GM23338 (cell line): ENCODE measurements at regions not wholly inside any gene's neighbourhood (a gene's known extent, or its start where the extent isn't known, plus 50 kb on each side); places are given as distances from the start of the nearest gene placed in this dataset.

Source experiments
- CREB1 ChIP-seq: fragments of 250-450 bp; sonication (Bioruptor Pico); IDR thresholded peaks from 2 replicates; pipeline ENCODE4 v1.5.0; 2020; ENCODE audit warnings: low read depth, mild to moderate bottlenecking, moderate library complexity
- EZH2 ChIP-seq: fragments of 200-600 bp; sonication (generic); IDR thresholded peaks from one replicate; pipeline ENCODE4 v1.8.0; 2017; ENCODE audit warnings: antibody characterized with exemption, mild to moderate bottlenecking, low read depth; ENCODE audit not compliant: unreplicated experiment
- EZH2phosphoT487 ChIP-seq: fragments of 200-600 bp; sonication (generic); IDR thresholded peaks from one replicate; pipeline ENCODE4 v1.8.1; 2018; ENCODE audit warnings: antibody characterized with exemption; ENCODE audit not compliant: unreplicated experiment
- JUNB ChIP-seq: IDR thresholded peaks from one replicate; pipeline ENCODE4 v1.6.1; 2016; ENCODE audit warnings: antibody characterized with exemption; ENCODE audit not compliant: unreplicated experiment
- POLR2AphosphoS5 ChIP-seq: IDR thresholded peaks from 2 replicates; pipeline ENCODE4 v1.6.1; 2016; ENCODE audit warnings: antibody characterized with exemption, low read depth
- ZNF114 ChIP-seq: fragments of 250-450 bp; sonication (Bioruptor Pico); IDR thresholded peaks from 2 replicates; pipeline ENCODE4 v1.5.0; 2020; ENCODE audit warnings: mild to moderate bottlenecking, moderate library complexity
- ZNF331 ChIP-seq: fragments of 250-450 bp; sonication (Bioruptor Pico); IDR thresholded peaks from 2 replicates; pipeline ENCODE4 v1.5.0; 2020; ENCODE audit warnings: low read depth, mild to moderate bottlenecking, moderate library complexity
- TF ChIP-seq, protein P1 (sequence below), 2 experiments: fragments of 200-600 bp in 1 of 2; sonication (generic) in 1 of 2; conservative IDR thresholded peaks; 2 replicates each; pipeline versions ENCODE4 v1.5.1 to v1.6.1; 2016 to 2017; ENCODE audit warnings: antibody characterized with exemption in 2 of 2, low read depth in 2 of 2, mild to moderate bottlenecking in 2 of 2, moderate library complexity in 1 of 2
- TF ChIP-seq, protein P2 (sequence below): IDR thresholded peaks from one replicate; pipeline ENCODE4 v1.6.1; 2018; ENCODE audit warnings: antibody characterized with exemption; ENCODE audit not compliant: unreplicated experiment
- TF ChIP-seq, protein P3 (sequence below): IDR thresholded peaks from 2 replicates; pipeline ENCODE4 v1.6.1; 2016; ENCODE audit warnings: antibody characterized with exemption

DNA sequence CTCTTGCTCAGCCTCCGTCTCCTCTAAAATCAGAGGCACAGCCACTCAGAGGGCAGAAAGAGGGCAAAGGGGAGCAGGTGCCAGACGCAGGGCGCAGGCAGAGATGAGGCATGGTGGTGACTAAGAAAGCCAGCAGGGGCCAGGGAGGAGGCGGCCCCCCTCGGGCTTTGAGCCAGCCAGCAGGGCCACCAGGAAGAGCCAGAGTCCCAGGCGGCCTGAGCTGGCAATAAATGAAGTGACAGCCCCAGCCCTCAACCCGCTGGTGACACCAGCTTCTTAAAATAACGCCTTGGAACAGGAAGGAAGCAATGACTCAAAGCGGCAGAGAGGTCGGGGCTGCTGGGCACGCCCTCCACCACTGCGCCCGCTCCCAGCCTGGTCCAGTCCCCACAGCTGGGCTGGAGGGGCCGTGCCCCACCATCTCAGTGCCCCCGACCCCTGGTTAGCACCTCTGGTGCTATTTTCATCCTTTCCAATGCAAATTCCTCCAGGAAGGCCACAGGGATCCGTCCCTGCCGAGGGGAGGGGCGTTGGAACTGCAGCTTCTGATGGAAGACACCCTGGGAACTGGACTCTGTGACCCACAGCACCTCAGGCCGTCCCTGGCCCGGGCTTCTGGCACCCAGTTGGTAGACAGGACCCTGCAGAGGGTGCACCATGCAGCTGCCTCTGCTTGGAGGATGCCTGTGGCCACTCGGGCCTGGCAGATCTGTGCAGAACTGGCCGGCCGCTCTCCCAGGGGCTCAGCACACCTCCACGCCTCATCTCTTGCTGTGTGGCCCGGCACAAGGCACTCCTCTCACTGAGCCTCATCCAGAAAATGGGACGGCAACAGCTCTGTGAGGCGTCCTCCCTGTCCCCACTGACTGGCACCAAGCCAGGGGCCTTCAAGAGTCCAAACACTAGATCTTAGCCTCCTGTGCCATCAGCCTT, 113.7 kb downstream of the NCOR2 start:
- TF ChIP-seq EZH2 (no peak), POLR2AphosphoS5 (no peak), EZH2phosphoT487 (no peak), JUNB (no peak), CREB1 (CRISPR knock-in tag) (no peak), ZNF114 (CRISPR knock-in tag) (no peak), ZNF331 (no peak)
- TF ChIP-seq, protein P1, sequence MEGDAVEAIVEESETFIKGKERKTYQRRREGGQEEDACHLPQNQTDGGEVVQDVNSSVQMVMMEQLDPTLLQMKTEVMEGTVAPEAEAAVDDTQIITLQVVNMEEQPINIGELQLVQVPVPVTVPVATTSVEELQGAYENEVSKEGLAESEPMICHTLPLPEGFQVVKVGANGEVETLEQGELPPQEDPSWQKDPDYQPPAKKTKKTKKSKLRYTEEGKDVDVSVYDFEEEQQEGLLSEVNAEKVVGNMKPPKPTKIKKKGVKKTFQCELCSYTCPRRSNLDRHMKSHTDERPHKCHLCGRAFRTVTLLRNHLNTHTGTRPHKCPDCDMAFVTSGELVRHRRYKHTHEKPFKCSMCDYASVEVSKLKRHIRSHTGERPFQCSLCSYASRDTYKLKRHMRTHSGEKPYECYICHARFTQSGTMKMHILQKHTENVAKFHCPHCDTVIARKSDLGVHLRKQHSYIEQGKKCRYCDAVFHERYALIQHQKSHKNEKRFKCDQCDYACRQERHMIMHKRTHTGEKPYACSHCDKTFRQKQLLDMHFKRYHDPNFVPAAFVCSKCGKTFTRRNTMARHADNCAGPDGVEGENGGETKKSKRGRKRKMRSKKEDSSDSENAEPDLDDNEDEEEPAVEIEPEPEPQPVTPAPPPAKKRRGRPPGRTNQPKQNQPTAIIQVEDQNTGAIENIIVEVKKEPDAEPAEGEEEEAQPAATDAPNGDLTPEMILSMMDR (conservative IDR thresholded peaks at IDR 0.05; ENCODE audit: low read depth in 2 of 2) = no peak
- TF ChIP-seq, protein P2, sequence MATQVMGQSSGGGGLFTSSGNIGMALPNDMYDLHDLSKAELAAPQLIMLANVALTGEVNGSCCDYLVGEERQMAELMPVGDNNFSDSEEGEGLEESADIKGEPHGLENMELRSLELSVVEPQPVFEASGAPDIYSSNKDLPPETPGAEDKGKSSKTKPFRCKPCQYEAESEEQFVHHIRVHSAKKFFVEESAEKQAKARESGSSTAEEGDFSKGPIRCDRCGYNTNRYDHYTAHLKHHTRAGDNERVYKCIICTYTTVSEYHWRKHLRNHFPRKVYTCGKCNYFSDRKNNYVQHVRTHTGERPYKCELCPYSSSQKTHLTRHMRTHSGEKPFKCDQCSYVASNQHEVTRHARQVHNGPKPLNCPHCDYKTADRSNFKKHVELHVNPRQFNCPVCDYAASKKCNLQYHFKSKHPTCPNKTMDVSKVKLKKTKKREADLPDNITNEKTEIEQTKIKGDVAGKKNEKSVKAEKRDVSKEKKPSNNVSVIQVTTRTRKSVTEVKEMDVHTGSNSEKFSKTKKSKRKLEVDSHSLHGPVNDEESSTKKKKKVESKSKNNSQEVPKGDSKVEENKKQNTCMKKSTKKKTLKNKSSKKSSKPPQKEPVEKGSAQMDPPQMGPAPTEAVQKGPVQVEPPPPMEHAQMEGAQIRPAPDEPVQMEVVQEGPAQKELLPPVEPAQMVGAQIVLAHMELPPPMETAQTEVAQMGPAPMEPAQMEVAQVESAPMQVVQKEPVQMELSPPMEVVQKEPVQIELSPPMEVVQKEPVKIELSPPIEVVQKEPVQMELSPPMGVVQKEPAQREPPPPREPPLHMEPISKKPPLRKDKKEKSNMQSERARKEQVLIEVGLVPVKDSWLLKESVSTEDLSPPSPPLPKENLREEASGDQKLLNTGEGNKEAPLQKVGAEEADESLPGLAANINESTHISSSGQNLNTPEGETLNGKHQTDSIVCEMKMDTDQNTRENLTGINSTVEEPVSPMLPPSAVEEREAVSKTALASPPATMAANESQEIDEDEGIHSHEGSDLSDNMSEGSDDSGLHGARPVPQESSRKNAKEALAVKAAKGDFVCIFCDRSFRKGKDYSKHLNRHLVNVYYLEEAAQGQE = no peak
- TF ChIP-seq, protein P3, sequence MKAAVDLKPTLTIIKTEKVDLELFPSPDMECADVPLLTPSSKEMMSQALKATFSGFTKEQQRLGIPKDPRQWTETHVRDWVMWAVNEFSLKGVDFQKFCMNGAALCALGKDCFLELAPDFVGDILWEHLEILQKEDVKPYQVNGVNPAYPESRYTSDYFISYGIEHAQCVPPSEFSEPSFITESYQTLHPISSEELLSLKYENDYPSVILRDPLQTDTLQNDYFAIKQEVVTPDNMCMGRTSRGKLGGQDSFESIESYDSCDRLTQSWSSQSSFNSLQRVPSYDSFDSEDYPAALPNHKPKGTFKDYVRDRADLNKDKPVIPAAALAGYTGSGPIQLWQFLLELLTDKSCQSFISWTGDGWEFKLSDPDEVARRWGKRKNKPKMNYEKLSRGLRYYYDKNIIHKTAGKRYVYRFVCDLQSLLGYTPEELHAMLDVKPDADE = no peak
